ENCODE measurements at regions not wholly inside any gene's neighbourhood (a gene's known extent, or its start where the extent isn't known, plus 50 kb on each side); places are given as distances from the start of the nearest gene placed in this dataset.
"Not testable (repeated sequence)": the region's sequence is repeated elsewhere in the genome, so short reads cannot be mapped to it uniquely, and the experiment has no call there.

DNA sequence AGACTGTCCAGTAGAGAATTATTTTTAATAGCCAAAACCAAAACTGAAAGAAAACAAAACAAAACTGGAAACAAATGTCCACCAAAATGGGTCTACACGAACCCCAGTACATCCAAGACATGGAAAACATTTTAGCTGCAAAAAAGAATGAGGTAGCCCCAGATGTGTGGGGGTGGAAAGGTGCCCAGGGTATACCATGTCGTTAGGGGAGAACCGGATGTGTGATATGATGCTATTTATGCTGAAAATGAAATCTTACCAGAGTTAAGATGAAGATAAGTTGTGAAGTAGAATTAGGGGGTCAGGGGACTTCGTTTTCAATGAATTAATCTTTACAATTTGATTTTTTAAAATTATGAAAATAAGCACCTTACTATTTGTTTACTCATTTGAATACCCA, 72.2 kb downstream of the PROP1 start:
- H3K27ac ChIP-seq (ENCODE audit: low read length in 2 of 2); H3K27me3 Mint-ChIP-seq; H3K4me3 ChIP-seq (ENCODE audit: control extremely low read depth in 1 of 5, extremely low read depth in 1 of 5, insufficient read depth in 1 of 5, low read depth in 2 of 5, low read length in 4 of 5); H3K9me3 Mint-ChIP-seq (ENCODE audit: insufficient read depth); H2AFZ ChIP-seq (ENCODE audit: insufficient read depth, low read depth, low read length, poor library complexity, severe bottlenecking); H3K4me1 Mint-ChIP-seq; POLR2A ChIA-PET; H3K9me3 ChIP-seq (ENCODE audit: control extremely low read depth in 1 of 3, control insufficient read depth in 2 of 3, insufficient read depth in 1 of 3, low read length in 2 of 3); H3K4me3 Mint-ChIP-seq; H3K4me1 ChIP-seq (ENCODE audit: control insufficient read depth in 2 of 2, insufficient read depth in 2 of 2, low read length in 2 of 2); H3K27me3 ChIP-seq (replicated peaks in 1 of 4; ENCODE audit: control extremely low read depth in 1 of 4, control insufficient read depth in 3 of 4, insufficient read depth in 4 of 4, low read length in 3 of 4); H3K27ac Mint-ChIP-seq; H3K9ac ChIP-seq (ENCODE audit: low read length); H3K36me3 ChIP-seq (replicated peaks in 1 of 2; ENCODE audit: control extremely low read depth in 1 of 2, control insufficient read depth in 1 of 2, extremely low read depth in 1 of 2, insufficient read depth in 2 of 2, low read length in 1 of 2); H3K79me2 ChIP-seq (ENCODE audit: control insufficient read depth, insufficient read depth, low read length); intact Hi-C loops (cut with micrococcal nuclease); ATAC-seq (ENCODE audit: low read depth); CTCF ChIA-PET; DNase-seq; H3K4me2 ChIP-seq (replicated peaks; ENCODE audit: low read depth, low read length, poor library complexity, severe bottlenecking); H4K20me1 ChIP-seq (ENCODE audit: control insufficient read depth, insufficient read depth, low read length, poor library complexity, severe bottlenecking): not testable (repeated sequence)
- no CpG with 5 or more reads among the region's 4 CpGs for WGBS (ENCODE audit: insufficient coverage)

DNA sequence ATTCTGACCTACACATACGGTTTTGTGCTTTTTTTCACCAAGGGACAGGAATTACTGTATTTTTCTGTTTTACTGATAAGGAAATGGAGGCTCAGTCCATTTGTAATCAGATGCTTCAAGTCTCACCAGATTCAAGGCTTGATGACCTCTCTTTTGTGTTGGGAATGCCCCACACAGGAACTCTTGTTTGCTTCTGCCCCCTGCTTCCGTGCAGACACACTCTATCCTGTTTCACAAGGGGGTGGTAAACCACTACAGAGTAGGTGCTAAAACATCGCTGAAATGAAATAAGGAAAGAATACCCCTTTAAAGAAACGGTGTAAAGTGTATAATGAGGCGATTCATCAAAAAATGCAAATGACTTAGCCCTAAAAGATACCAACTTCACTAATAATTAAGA, 72.9 kb downstream of the PROP1 start:
- DNase-seq; H3K4me3 ChIP-seq (ENCODE audit: control extremely low read depth in 1 of 5, extremely low read depth in 1 of 5, insufficient read depth in 1 of 5, low read depth in 2 of 5, low read length in 4 of 5); H4K20me1 ChIP-seq (ENCODE audit: control insufficient read depth, insufficient read depth, low read length, poor library complexity, severe bottlenecking); ATAC-seq (ENCODE audit: low read depth); H3K36me3 ChIP-seq (replicated peaks in 1 of 2; ENCODE audit: control extremely low read depth in 1 of 2, control insufficient read depth in 1 of 2, extremely low read depth in 1 of 2, insufficient read depth in 2 of 2, low read length in 1 of 2); H3K27ac Mint-ChIP-seq; H3K9me3 ChIP-seq (ENCODE audit: control extremely low read depth in 1 of 3, control insufficient read depth in 2 of 3, insufficient read depth in 1 of 3, low read length in 2 of 3); H3K9ac ChIP-seq (ENCODE audit: low read length); CTCF ChIA-PET; H3K9me3 Mint-ChIP-seq (ENCODE audit: insufficient read depth); H3K4me1 ChIP-seq (ENCODE audit: control insufficient read depth in 2 of 2, insufficient read depth in 2 of 2, low read length in 2 of 2); intact Hi-C loops (cut with micrococcal nuclease); H3K4me2 ChIP-seq (replicated peaks; ENCODE audit: low read depth, low read length, poor library complexity, severe bottlenecking); POLR2A ChIA-PET; H2AFZ ChIP-seq (ENCODE audit: insufficient read depth, low read depth, low read length, poor library complexity, severe bottlenecking); H3K4me1 Mint-ChIP-seq; H3K4me3 Mint-ChIP-seq; H3K27ac ChIP-seq (ENCODE audit: low read length in 2 of 2); H3K27me3 Mint-ChIP-seq; H3K79me2 ChIP-seq (ENCODE audit: control insufficient read depth, insufficient read depth, low read length); H3K27me3 ChIP-seq (replicated peaks in 1 of 4; ENCODE audit: control extremely low read depth in 1 of 4, control insufficient read depth in 3 of 4, insufficient read depth in 4 of 4, low read length in 3 of 4): not testable (repeated sequence)
- whole genome bisulfite sequencing (ENCODE audit: insufficient coverage) = no CpG with 5 or more reads among the region's 5 CpGs

DNA sequence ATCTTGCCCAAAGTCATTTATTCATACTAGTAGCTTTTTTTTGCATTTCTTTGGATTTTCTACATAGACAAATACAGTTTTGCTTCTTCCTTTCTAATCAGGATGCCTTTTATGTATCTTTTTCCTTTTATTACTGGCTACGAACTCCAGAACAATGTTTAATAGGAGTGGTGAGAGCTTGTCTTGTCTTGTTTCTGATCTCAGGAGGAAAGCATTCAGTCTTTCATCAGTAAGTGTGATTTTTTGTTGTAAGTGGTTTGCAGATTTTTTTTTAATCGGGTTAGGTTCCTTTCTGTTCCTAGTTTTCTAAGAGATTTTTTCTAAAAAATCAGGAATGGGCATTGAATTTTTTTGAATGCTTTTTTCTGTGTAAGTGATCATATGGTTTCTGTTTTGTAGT, 86.8 kb downstream of the PROP1 start:
- H3K9me3 ChIP-seq (ENCODE audit: control extremely low read depth in 1 of 3, control insufficient read depth in 2 of 3, insufficient read depth in 1 of 3, low read length in 2 of 3); H3K27ac Mint-ChIP-seq; H3K4me2 ChIP-seq (replicated peaks; ENCODE audit: low read depth, low read length, poor library complexity, severe bottlenecking); H3K4me1 Mint-ChIP-seq; H3K27me3 ChIP-seq (replicated peaks in 1 of 4; ENCODE audit: control extremely low read depth in 1 of 4, control insufficient read depth in 3 of 4, insufficient read depth in 4 of 4, low read length in 3 of 4); H3K4me3 Mint-ChIP-seq; H3K4me1 ChIP-seq (ENCODE audit: control insufficient read depth in 2 of 2, insufficient read depth in 2 of 2, low read length in 2 of 2); H3K36me3 ChIP-seq (replicated peaks in 1 of 2; ENCODE audit: control extremely low read depth in 1 of 2, control insufficient read depth in 1 of 2, extremely low read depth in 1 of 2, insufficient read depth in 2 of 2, low read length in 1 of 2); H3K79me2 ChIP-seq (ENCODE audit: control insufficient read depth, insufficient read depth, low read length); CTCF ChIA-PET; ATAC-seq (ENCODE audit: low read depth); H2AFZ ChIP-seq (ENCODE audit: insufficient read depth, low read depth, low read length, poor library complexity, severe bottlenecking); intact Hi-C loops (cut with micrococcal nuclease); H3K4me3 ChIP-seq (ENCODE audit: control extremely low read depth in 1 of 5, extremely low read depth in 1 of 5, insufficient read depth in 1 of 5, low read depth in 2 of 5, low read length in 4 of 5); H4K20me1 ChIP-seq (ENCODE audit: control insufficient read depth, insufficient read depth, low read length, poor library complexity, severe bottlenecking); DNase-seq; H3K27me3 Mint-ChIP-seq; POLR2A ChIA-PET; H3K9me3 Mint-ChIP-seq (ENCODE audit: insufficient read depth); H3K27ac ChIP-seq (ENCODE audit: low read length in 2 of 2); H3K9ac ChIP-seq (ENCODE audit: low read length): not testable (repeated sequence)
- WGBS (ENCODE audit: insufficient coverage) = no CpG with 5 or more reads among the region's 2 CpGs

DNA sequence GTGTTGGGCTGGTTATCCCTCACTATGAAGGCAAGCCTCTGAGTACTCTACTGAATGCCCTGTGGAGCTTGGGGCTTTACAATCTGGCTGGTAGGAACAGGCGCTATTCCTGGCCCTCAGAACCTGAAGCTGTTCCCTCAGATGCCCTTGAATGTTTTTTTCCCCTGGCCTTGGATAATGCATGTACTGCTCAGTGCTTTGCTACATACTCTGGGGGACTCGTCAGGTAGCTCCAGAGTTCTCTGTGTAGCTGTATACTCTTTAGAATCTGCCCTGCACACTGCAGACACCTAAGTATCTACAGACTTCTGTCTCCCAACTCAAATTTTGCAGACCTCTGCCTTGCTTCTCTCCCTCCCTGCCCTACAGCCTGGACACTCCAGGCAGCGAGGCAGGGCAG, 93.2 kb downstream of the PROP1 start:
- H3K36me3 ChIP-seq (replicated peaks in 1 of 2; ENCODE audit: control extremely low read depth in 1 of 2, control insufficient read depth in 1 of 2, extremely low read depth in 1 of 2, insufficient read depth in 2 of 2, low read length in 1 of 2); H2AFZ ChIP-seq (ENCODE audit: insufficient read depth, low read depth, low read length, poor library complexity, severe bottlenecking); H3K27me3 ChIP-seq (replicated peaks in 1 of 4; ENCODE audit: control extremely low read depth in 1 of 4, control insufficient read depth in 3 of 4, insufficient read depth in 4 of 4, low read length in 3 of 4); H3K4me3 Mint-ChIP-seq; H3K27ac ChIP-seq (ENCODE audit: low read length in 2 of 2); CTCF ChIA-PET; H3K4me1 ChIP-seq (ENCODE audit: control insufficient read depth in 2 of 2, insufficient read depth in 2 of 2, low read length in 2 of 2); H3K79me2 ChIP-seq (ENCODE audit: control insufficient read depth, insufficient read depth, low read length); H3K9me3 Mint-ChIP-seq (ENCODE audit: insufficient read depth); POLR2A ChIA-PET; H3K4me1 Mint-ChIP-seq; H3K4me3 ChIP-seq (ENCODE audit: control extremely low read depth in 1 of 5, extremely low read depth in 1 of 5, insufficient read depth in 1 of 5, low read depth in 2 of 5, low read length in 4 of 5); H3K9me3 ChIP-seq (ENCODE audit: control extremely low read depth in 1 of 3, control insufficient read depth in 2 of 3, insufficient read depth in 1 of 3, low read length in 2 of 3); H3K27ac Mint-ChIP-seq; H4K20me1 ChIP-seq (ENCODE audit: control insufficient read depth, insufficient read depth, low read length, poor library complexity, severe bottlenecking); H3K27me3 Mint-ChIP-seq; DNase-seq; intact Hi-C loops (cut with micrococcal nuclease); H3K4me2 ChIP-seq (replicated peaks; ENCODE audit: low read depth, low read length, poor library complexity, severe bottlenecking); ATAC-seq (ENCODE audit: low read depth); H3K9ac ChIP-seq (ENCODE audit: low read length): not testable (repeated sequence)
- WGBS (ENCODE audit: insufficient coverage) = no CpG with 5 or more reads among the region's 3 CpGs

All from B cell (primary cell).